Medulla oblongata (tissue), 1 donor: ENCODE measurements at regions not wholly inside any gene's neighbourhood (a gene's known extent, or its start where the extent isn't known, plus 50 kb on each side); places are given as distances from the start of the nearest gene placed in this dataset.
"Not testable (repeated sequence)": the region's sequence is repeated elsewhere in the genome, so short reads cannot be mapped to it uniquely, and the experiment has no call there.

Experiments used
- DNase-seq: peaks from one replicate; pipeline ENCODE4 v3.0.0-alpha.2; 2015; ENCODE audit errors: extremely low spot score

- DNase-seq = no peak
These were observed 2896.7 kb upstream of the TEKT4 start for GRCh38 chr2:91974401-91975129.

- DNase-seq = no peak
These were observed 2896.1 kb upstream of the TEKT4 start for GRCh38 chr2:91975130-91975491.

DNA sequence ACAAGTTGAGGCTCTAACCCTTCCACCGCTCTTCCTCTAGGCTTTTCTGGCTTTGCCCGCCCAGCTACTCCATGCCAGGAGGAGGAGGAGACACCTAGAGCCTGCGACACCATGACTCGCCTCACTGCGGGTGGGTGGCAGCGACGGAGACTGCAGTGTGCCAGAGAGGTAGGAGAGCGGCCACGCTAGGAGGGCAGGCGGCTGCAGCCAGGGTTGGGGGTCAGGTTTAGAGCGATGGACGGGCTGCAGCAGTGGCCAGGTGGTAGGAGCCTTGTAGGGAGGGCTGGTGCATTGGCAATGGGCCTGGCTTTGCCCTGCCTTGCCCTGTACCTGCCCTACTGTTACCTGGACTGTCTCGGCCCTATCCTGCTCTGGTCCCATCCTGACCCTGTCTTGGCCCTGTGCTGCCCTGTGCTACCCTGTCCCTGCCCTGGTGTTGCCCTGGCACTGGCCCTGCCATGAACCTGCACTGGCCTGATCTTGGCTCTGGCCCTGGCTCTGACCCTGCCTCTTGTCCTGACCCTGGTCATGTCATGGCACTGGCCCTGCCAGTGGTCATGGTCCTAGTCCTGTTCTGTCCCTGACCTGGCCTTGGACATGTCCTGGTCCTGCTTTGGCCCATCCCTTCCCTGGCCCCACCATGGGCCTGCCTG lies 2890.1 kb upstream of the TEKT4 start:
- not testable (repeated sequence) for DNase-seq

GRCh38 chr2:91981669-91982020 lies 2889.6 kb upstream of the TEKT4 start:
- not testable (repeated sequence) for DNase-seq

DNA sequence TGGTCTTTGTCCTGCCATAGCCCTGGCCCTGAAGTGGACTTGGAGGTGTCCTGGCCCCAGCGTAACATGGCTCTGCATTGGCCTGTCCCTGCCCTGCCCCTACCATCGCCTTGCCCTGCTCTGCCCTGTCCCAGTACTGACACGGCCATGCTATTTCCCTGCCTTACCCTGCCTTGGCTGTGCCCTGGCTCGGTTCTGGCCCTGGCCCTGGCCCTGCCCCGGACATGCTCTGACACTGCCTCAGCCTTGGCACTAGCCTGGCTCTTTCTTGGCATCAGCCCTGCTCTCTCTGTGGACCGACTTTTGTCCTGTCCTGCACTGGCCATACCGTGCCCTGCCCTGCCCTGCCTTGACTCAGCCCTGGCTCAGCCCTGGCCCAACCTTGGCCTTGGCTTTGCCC lies 2889.0 kb upstream of the TEKT4 start:
- DNase-seq = not testable (repeated sequence)

- not testable (repeated sequence) for DNase-seq
These were observed 2888.0 kb upstream of the TEKT4 start for GRCh38 chr2:91983257-91983656.

DNA sequence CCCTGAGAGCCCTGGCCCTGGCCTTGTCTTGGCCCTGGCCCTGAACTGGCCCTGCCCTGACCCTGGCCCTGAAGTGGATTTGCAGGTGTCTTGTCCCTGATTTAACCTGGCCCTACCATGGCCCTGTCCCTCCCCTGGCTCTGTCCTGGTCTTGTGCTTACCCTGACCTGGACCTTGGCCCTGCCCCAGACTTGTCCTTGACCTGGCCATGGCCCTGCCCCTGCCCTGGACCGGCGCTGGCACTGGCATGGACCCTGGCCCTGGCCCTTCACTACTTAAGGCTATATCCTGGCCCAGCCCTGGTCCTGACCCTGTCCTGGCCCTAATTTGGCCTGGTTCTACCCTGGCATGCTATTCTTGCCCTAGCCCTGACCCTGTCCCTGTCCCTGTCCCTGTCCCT lies 2887.5 kb upstream of the TEKT4 start:
- DNase-seq = not testable (repeated sequence)

- DNase-seq = not testable (repeated sequence)
These were observed 2887.1 kb upstream of the TEKT4 start for GRCh38 chr2:91984107-91984506.

- not testable (repeated sequence) for DNase-seq
These were observed 2885.7 kb upstream of the TEKT4 start for GRCh38 chr2:91985490-91985889.

DNA sequence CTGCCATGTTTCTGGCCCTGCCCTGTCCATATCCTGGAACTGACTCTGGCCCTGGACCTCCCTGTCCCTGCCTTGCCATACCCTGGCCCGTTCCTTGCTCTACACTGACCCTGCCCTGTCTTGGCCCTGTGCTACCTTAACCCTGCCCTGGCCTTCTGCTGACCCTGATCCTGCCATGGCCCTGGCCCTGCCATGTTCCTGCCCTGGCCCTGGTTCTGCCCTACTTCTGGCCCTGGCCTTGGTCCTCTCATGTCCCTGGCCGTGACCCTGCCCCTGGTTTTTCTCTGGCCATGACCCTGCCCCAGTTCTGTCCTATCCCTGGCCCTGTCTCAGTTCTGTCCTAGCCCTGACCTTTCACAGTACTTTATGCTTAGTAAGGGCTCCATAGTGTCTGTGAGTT lies 2884.3 kb upstream of the TEKT4 start:
- not testable (repeated sequence) for DNase-seq

DNA sequence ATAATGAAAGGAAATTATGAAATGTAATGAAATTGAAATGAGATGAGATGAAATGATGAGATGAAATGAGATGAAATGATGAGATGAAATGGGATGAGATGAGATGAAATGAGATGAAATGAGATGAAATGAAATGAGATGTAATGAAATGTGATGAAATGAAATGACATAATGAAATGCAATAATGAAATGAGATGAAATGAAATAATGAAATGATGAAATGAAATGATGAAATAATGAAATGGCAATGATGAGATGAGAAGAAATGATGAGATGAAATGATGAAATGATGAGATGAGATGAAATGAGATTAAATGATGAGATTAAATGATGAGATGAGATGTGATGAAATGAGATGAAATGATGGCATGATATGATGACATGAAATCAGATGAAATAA lies 2882.5 kb upstream of the TEKT4 start:
- DNase-seq = not testable (repeated sequence)

DNA sequence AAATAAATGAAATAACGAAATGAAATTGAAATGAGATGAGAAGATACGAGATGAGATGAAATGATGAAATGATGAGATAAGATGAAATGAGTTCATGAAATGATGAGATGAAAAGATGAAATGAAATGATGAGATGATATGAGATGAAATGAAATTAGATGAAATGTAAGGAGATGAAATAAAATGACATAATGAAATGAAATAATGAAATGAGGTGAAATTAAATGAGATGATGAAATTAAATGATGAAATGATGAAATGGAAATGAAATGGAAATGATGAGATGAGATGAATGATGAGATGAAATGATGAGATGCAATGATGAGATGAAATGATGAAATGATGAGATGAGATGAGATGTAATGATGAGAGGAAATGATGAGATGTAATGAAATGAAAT lies 2881.4 kb upstream of the TEKT4 start:
- DNase-seq = not testable (repeated sequence)

- peak; percentile 41 for DNase-seq
These were observed 2864.7 kb upstream of the TEKT4 start for GRCh38 chr2:92006557-92006956.
